Gastroesophageal sphincter (tissue), 3 donors: ENCODE measurements at regions not wholly inside any gene's neighbourhood (a gene's known extent, or its start where the extent isn't known, plus 50 kb on each side); places are given as distances from the start of the nearest gene placed in this dataset.

Source experiments
- CTCF ChIP-seq, 4 experiments: fragments of 200-600 bp in 2 of 4; fragments of 450-650 bp in 2 of 4; sonication (generic) in 1 of 4; IDR thresholded peaks; one replicate each; pipeline ENCODE4 v1.5.1; 2017 to 2019; ENCODE audit warnings: antibody characterized with exemption in 4 of 4, mild to moderate bottlenecking in 2 of 4, moderate library complexity in 2 of 4
- POLR2A ChIP-seq, 2 donors: fragments of 450-650 bp; IDR thresholded peaks; one replicate each; pipeline ENCODE4 v1.6.1; 2017; ENCODE audit warnings: antibody characterized with exemption in 2 of 2, mild to moderate bottlenecking in 2 of 2, moderate library complexity in 1 of 2

- TF ChIP-seq POLR2A (IDR thresholded peaks at IDR 0.05), result no peak
- no peak for TF ChIP-seq CTCF (IDR thresholded peaks at IDR 0.05)
These were observed 581.3 kb downstream of the TMEM121 start for GRCh38 chr14:106107703-106108102.
